ENCODE measurements at regions not wholly inside any gene's neighbourhood (a gene's known extent, or its start where the extent isn't known, plus 50 kb on each side); places are given as distances from the start of the nearest gene placed in this dataset.

DNA sequence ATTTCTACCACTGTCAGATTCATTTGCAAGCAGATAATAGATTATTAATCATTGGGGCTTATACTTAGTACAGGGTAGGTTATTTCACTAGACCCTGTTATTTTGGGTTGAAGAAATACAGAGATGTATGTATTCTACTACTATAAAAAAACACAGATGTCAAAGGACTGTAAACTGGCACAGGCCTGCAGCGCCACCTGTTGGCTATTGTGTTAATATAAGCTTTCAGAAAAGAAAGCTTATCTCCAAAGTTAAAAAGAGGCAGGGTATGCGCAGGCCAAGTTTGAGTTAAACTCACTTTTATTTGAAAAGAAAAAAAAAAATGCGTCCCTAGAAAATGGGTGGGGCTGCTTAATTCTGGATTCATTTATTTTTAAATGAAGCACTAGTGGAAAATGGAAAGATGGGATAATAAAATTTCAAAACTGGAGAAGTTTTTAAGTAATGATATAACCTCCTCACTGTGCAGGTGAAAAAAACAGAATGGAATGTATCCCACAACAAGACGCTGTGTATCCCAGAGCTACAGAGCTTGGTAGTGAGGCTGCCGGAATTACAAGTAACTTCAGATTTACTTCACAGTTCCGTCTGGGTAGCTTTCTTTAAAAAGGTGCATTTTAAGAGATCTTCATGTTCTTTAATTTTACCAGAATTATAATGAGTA, 407.2 kb upstream of the TGFBR2 start:
- no peak for TF ChIP-seq EZH2phosphoT487 (IDR thresholded peaks at IDR 0.05; ENCODE audit: borderline replicate concordance)
- TF ChIP-seq, protein P1, sequence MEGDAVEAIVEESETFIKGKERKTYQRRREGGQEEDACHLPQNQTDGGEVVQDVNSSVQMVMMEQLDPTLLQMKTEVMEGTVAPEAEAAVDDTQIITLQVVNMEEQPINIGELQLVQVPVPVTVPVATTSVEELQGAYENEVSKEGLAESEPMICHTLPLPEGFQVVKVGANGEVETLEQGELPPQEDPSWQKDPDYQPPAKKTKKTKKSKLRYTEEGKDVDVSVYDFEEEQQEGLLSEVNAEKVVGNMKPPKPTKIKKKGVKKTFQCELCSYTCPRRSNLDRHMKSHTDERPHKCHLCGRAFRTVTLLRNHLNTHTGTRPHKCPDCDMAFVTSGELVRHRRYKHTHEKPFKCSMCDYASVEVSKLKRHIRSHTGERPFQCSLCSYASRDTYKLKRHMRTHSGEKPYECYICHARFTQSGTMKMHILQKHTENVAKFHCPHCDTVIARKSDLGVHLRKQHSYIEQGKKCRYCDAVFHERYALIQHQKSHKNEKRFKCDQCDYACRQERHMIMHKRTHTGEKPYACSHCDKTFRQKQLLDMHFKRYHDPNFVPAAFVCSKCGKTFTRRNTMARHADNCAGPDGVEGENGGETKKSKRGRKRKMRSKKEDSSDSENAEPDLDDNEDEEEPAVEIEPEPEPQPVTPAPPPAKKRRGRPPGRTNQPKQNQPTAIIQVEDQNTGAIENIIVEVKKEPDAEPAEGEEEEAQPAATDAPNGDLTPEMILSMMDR (conservative IDR thresholded peaks at IDR 0.05; ENCODE audit: low read length), result peak; percentile 94
